Stimulated activated CD4-positive, alpha-beta T cell treated with anti-CD3 and anti-CD28 coated beads, Interleukin-1b, Interleukin-23, amount 100 ng/mL, for 48 hours (primary cell): ENCODE measurements at regions not wholly inside any gene's neighbourhood (a gene's known extent, or its start where the extent isn't known, plus 50 kb on each side); places are given as distances from the start of the nearest gene placed in this dataset.

Experiments
- DNase-seq: peaks from one replicate; pipeline ENCODE4 v3.0.0-alpha.2; 2020

DNA sequence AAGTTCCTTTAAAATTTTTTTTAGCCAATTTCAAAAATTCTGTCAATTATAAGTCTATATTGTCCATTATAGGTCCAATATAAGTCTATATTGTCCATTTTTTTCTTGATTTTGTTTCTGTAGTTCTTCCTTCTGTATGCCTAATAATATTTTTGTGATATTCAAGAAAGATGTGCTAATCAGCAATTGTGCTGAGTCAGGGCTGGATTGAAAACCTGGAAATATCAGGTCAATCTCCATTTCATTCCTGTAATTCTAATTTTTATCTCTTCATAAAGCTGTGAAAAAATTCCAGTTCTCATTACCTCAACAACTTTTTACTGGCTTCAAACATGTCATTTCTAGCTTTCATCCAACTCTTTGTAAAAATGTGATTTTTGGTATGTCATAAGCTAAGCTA is 353.7 kb downstream of the SLITRK6 start:
- no peak for DNase-seq

DNA sequence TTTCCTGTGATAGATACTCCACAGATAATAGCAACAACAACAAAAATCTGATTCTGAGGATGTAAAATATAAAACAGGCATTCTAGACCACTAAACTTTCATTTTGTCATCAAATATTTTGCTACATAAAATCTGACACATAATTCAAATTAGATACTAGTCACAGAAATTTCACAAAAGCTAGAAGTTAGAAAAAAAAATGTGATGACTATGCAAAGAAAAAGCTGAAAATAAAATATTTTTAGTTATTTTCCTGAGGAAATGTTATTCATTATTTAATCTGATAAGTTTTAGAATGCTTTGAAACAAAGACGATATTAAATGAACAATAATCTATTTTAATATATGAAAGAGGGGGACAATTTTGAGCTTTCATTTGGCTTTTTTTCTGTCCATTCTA is 357.2 kb downstream of the SLITRK6 start:
- DNase-seq = no peak

DNA sequence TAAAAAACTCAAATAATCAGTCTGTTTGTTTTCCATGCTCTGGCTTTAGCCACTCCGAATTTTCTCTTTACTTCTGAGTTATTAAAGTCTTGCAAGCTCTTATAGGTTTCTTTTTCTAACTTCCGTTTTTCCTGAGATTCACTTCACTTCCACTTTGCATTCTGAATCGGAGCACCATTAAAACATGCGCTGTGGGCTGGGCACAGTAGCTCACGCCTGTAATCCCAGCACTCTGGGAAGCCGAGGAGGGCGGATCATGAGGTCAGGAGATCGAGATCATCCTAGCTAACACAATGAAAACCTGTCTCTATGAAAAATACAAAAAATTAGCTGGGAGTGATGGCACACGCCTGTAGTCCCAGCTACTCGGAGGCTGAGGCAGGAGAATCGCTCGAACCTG is 357.9 kb downstream of the SLITRK6 start:
- no peak for DNase-seq

DNA sequence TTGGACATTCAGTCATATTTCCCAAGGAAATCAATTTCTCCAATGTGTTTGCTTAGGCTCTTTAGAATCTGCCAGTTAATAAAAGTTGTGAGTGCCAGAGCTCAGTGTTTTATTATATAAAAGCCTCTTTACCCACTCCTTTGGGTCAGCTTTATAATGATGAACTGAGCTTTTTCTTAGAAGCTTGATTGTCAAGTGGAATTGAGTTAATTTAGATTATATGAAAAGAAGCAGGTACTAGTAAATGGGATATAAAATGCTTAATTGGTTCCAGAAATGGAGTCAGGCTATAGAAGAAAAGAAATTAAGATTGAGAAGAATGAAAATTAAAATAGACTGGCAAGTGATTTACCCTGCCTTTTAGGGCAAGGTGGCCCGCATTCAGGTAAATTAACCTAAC is 363.2 kb downstream of the SLITRK6 start:
- DNase-seq = no peak

DNA sequence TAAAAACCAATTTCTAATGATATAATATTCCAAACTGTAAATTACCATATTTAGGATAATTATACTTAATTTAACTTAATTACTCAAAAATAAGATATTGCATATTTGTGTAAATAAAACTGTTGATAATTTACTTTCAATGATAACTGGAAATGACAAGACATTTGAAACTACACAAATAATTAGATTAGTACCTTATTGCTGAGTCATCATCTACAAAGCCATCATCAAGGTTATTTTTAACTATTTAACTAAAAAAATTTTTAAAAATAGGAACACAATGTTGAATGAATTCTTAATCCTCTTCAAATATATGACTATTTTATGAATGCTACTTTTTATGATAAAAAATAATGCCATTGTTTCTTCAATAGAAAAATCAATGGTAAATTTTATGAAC is 364.3 kb downstream of the SLITRK6 start:
- no peak for DNase-seq

DNA sequence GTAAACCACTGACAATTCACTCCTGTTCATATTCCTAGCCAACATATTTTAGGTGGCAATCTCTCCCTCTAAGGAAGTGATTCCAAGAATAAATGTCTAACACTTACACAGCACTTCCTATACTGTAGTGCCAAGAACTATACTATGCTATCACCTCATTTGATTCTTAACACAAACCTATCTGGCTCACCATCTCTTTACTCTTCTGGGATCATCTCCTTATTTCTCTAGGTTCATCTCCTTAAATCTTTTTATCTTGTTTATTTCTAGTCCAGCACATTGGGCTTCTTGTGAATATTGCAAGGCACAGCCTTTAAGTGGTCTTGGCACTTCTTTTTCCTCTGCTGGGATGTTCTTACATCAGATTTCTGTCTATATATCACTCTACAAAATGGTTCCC is 366.3 kb downstream of the SLITRK6 start:
- no peak for DNase-seq

DNA sequence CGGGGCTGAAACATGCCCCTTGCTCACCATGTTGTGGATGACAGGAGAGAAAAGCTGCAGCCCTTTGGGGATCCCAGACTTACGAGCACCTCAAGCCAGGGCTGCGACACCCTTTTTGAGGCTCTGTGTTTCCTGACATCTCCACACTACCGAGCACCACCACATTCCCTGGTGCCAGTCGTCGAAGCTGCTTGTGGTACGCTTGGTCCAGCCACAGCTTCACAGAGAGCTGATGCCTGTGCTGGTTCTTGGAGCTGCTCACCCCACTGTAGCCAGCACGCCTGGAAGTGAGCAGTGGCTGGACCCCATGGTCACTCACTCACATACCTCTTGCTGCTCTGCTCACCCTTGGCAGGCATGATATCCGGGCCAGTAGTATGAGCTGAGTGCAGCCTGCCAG is 367.5 kb downstream of the SLITRK6 start:
- DNase-seq = no peak

DNA sequence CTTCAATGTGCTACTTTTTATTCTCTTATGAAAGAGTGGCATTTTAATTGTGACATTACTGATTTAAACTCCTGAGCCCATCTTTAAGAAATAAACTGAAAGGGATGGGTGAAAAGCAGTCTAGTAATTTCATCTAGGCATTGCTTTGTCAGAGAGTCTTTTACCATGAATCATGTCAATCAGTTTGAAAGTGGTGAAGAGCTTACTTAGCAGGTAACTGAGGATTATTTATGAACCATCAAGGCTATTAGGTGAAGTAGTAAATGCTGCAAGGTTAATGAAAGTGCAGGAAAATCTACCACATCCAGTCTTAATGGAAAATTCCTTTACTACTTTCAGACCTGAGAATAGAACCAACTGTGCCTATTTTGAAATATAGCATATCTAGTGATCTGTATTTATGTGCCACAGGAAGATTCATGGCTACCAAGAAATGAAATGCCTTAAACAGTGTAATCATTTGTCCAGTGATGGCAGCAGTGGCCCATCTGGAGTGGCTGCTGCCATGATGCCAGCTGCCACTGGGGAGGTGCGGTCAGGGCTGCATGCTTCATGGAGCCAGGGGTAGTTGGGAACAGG is 368.9 kb downstream of the SLITRK6 start:
- no peak for DNase-seq

DNA sequence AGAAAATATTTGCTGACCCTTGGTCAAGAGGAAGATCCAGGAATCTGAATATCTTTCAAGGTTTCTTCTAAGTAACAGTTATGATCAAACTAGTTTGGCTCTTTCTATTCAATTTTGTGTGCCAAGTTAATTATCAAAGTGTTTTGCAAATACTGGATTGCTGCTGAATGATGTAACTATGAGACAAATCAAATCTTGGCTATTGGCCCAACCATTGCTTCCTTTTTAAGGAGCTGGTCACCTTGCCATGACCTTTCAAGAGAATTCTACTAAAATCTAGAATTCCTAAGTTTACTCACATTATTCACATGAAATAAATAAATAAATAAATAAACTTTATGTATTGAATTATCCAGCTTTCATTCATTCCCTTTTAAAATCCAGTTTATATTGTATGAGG is 371.8 kb downstream of the SLITRK6 start:
- DNase-seq = no peak

DNA sequence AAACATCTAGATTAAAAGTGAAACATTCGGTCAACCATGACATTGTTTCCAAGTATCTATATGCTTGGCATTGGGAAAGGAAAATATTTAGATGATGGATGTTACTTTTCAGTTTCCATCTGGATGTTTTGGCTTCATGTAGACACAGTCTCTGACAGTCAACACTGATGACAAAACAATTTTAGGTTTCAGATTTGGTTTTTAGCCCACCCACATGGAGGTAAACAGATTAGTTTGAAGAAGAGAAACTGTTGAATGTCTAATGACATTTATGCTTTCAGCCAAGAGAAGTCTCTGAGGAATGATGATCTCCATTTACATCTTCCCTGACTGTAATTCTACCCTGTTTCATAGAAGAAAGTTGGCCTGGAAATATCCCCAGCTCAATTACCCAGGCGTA is 379.1 kb downstream of the SLITRK6 start:
- no peak for DNase-seq

DNA sequence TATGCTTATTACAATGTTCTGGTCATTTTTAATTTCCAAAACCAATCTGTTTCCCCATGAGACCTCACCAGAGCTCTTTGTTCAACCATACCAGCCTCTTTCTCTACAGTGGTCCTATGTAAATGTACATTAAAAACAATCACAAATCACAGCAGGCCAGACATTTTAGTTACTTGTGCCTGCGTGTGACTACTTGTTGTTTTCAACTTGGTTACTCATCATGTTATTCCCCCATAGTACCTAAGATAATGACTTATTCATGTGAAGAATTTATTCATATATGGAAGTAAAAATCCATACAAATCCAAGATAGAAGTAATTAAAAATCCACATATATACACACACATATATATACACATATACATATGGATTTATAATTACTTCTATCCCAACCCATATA is 379.6 kb downstream of the SLITRK6 start:
- no peak for DNase-seq

DNA sequence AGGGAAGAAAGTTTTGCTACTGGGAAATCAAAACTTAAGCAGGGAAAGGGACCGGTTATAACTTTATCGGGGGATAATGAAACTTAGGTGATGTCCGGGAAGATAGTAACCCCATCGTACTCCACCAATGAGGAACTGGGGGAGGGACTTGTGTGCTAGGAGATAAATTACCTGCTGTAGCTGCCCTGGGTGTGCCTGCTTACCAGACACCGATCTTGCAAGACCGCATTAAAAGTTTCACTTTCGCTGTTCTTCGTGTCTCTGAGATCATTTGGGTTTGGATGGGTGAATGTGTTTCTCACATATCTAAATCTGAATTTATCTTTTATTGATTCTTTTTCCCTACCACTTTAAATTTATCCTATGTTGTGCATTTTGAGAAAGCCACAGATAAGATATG is 381.4 kb downstream of the SLITRK6 start:
- DNase-seq = no peak

DNA sequence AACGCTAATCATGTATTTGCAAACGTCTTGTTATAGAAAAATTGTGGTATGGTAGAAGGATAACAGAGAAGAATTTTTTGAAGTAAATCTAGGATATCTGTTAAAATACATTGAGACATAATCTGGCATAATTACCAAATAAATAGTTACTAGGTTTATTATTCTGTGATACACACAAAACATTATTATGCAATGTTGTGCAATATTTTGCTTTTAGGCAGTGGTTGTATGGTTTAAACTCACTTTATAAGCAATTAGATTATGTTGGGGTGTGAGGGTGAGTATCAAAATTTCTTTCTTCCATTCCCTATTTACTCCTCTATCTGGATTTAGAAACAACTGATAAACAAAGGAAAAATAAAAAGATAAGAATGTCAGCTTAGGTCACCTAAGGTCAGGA is 385.6 kb downstream of the SLITRK6 start:
- DNase-seq = no peak

DNA sequence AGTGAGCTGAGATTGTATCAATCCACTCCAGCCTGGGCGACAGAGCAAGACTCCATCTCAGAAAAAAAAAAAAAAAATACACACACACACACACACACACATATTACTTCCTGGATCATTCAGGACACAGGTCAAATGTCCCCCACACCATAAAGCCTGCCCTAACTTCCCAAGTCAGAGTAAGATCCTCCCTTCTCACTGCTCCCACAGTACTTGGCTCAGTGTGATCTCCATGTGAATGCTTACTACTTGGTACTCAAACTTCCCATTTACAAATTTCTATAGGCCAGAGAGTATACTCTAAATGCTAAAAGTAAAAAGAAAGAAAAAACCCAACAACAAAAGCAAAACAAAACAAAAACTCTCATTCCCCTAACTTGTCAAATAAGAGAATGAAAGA is 386.8 kb downstream of the SLITRK6 start:
- no peak for DNase-seq

DNA sequence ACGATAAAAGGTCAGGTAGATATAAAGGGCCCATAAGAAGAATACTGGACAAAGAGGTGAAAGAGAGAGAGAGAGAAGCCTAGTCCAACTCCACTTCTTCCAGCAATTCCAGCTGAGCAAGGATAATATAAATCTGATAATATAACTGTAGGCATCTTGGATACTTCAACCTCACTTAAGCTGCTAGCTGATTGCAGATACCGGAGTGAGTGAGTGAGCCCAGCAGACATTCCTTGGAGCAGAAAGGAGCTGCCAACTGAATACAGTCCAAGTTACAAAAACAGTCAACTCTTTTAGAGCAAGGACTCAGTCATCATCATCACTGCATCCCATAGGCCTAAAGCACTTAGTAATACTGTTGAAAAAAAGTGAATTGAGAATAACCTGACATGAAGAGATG is 387.6 kb downstream of the SLITRK6 start:
- DNase-seq = no peak

DNA sequence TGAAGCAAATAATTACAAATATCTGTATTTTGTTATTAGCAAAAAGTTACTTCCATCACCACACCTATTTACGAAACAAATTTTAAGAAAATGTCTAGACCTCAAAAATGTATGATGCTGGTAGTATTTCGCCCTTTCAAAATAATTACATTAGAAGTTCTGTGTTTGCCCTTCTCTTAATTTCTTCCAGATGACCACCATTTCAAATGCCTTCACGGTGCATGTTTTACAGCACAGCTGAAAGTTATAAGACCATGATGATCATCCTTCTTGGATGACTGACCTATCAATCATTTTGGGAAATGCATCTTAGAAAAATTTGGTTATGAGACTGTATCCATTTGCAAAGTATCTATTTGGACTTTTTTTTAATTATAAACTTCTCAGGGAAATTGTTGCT is 390.8 kb downstream of the SLITRK6 start:
- no peak for DNase-seq

DNA sequence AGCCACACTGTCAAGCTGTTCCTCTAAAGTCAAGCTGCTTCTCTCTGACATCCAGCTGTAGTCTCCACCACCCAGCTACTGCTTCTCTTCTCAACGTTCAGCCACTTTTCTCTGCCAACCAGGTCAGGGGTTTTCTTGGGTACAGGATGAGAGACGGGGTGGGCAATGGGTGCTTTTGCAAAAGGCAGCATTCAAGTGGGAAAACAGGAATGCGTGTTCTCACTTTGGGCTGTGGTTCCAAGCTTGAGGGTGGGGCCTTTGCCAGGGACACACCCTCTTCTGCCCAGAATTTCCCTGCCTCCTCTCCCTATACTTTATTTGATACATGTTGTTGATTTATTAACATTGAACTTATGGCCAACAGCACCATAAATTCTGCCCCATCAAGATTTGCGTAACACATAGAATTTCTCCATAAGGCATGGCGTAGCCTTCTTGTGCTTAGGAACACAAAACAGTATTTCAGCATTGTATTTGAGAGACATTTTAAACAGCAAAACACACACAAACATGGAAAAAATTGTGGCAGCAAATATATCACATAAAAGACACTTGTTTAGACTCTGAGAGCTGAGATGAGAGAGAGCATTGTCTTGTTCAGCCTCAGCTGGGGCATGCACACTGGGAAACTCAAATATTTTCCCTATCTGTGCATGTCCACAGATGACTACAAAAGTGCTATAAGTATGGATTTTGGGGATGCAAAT is 392.8 kb downstream of the SLITRK6 start:
- DNase-seq = no peak

DNA sequence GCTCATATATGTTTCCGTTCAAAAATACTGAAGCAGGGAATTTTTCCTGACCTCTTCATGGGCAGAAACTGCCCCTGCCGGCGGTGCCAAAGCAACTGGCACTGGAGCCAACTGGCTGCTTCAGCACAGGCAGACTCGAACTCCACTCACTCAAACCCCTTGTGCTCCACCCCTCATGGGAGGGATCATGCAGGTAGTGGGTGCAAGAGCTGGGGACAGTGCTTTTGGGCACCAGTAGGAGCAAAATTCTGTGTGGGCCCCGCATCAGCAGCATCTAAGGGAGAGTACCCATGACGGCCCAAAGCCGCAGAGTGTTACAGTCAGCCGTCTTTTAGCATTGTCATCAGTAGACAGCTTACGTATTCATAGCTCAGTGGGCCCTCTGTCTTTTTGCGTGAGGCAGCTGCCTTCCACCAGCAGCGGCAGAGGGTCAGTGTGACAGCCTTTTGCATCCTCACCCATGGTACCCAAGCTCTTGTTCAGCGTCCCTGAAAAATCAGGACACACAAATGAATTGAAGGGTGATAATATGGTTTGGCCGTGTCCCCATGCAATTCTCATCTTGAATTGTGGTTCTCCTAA is 393.8 kb downstream of the SLITRK6 start:
- no peak for DNase-seq

DNA sequence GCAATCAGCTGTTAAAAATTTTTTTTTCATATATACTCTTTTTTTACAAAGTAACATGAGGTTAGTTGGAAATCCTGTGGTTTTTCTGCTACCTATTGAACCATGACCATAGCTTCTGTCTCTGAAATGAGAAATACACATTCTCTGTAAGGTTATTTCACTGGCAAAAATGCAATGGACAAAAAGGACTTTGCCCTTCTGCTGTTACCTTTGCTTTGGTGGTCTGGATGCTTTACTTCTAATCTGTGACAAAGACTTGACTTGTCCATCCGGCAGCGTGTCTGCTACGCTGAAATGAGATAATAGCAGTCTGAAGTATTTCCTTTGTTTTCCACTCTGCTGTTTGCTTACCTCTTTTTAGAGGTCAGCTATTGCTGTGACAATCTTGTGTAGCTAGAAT is 412.8 kb downstream of the SLITRK6 start:
- no peak for DNase-seq

DNA sequence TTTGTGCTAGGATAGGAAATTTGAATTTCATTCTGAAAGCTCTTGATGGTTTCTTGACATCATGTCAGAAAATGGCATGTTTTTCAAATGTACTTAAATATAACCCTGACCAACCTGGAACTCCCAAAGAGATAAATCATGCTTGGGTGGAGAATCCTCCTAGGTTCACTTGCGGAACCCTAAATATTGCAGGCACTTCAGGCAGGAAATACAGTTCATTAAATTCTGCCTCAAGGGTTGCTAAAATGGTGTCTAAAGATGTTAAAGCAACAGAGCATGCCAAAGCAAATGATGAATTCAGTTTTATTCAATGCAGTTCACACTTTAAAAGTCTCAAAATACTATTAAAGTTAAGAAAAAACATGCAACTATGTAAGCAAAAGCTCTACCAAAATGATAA is 415.9 kb downstream of the SLITRK6 start:
- DNase-seq = no peak

DNA sequence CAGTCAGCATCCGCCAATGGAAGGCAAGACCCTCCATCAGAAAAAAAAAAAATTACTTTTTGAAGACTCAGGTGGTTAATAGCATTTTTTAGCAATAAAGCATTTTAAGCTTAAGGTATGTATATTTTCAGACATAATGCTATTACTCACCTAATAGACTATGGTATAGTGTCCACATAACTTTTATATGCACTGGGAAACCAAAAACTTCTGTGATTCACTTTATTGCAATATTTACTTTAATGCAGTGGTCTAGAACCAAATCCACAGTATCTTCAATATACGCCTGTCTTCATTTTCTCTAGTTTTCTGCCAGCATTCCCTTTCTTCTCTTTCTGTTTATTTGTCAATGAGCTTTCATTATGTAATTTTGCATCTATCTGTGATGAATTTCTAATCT is 418.1 kb downstream of the SLITRK6 start:
- no peak for DNase-seq

DNA sequence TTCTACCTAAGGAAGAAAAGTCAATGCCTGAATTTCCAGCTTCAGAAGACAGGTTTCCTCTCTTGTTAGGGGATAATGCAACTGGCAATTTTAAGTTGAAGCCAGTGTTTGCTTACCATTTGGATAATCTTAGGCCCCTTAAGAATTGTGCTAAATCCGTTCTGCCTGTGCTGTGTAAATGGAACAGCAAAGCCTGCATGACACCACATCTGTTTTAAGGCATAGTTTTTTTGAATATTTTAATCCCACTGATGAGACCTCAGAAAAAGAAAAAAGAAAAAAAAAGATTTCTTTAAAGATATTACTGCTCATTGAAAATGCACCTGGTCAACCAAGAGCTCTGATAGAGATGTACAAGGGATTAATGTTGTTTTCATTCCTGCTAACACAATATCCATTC is 419.2 kb downstream of the SLITRK6 start:
- no peak for DNase-seq

DNA sequence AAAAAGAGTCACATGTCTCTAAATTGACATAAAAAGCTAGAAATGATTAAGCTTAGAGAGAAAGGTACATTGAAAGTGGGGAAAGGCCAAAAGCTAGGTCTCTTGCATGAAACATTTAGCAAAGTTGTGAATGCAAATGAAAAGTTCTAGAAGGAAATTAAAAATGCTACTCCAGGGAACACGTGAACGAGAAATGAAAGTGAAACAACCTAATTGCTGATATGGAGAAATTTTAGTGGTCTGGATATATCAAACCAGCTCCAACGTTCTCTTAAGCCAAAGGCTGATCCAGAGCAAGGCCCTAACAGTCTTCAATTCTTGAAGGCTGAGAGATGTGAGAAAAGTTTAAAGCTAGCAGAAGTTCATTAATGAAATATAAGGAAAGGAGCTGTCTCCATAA is 419.8 kb downstream of the SLITRK6 start:
- no peak for DNase-seq

DNA sequence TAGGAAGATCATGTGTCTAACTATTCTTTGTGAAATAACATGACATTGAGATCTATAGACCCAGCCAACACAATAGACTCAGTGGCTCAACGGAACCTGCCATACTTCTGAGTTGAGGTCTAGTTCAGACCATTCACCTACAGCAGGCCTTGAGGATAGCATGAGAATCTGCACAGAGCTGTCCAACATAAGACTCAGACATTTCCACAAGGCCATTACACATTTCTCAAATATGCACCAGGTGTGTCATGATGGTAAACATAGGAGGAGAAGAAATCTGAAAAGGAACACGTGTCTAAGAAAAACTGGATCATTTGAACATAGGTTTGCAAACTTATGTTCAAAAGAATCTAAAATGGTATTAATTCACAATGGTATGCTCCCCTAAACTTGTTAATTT is 421.4 kb downstream of the SLITRK6 start:
- no peak for DNase-seq

DNA sequence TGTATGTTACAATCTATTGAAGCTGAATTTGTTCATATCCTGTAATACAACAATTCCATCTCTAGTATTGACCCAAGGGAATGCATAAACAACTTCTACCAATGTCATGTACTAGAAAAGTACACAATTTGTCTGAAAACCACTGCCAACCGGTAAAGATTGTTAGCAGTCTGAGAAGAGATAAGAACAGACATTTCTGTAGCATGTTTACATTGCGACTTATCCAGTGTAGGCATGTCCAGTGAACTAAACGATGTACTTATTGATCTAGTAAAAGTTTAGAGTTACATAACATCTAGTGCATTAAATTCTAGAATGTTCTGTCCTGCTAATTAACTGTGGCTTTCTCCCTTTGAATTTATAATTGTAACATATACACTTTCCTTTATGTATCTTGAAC is 425.9 kb downstream of the SLITRK6 start:
- no peak for DNase-seq
